ENCODE measurements at regions not wholly inside any gene's neighbourhood (a gene's known extent, or its start where the extent isn't known, plus 50 kb on each side); places are given as distances from the start of the nearest gene placed in this dataset.

DNA sequence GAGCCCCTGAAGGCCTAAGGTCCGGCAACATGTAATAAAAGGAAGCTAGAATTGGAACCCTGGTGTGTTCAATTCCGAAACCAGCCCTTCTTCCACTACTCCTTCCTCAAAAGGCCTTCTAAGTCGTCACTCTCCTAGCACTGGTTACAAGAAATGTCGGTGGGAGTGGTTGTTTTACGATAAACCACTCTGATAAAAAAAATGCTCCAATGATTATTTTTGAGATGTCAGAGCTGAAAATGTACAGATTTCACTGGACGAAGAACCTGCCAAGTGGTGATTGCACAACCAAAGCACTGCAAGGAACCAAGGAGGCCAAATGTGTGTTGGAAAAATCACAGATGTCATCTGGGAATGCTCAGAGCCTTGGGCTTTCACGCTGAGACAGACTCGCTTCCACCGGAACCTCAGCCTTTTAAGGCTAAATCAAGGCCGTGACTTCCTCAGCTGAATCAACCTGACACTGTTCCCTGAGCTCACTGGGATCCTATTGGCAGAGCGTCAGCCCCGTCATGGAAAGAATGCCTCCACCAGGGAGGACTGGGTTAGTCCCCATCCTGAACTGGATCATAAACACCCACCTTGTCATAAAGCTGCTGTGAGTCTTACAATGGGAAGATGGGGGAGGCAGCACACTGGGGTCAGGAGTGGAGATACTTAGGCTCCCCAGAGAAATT lies 108.1 kb upstream of the THBS1 start:
- Mint-ChIP-seq H3K27me3 (ENCODE audit: low read depth) (no peaks in the 10 kb centered on the region), H3K27ac (peak overlapping the region; percentile 93 to 97 (median 94)), H3K9me3 (peaks cover 5% of the 10 kb centered on the region), H3K4me3 (peak overlapping the region in 2 of 3 experiments; percentile 6 to 10), H3K36me3 (ENCODE audit: low read depth) (no peaks in the 10 kb centered on the region), H3K4me1 (peaks cover 45% of the 10 kb centered on the region)
- no peak for TF ChIP-seq CTCF (IDR thresholded peaks at IDR 0.05; ENCODE audit: unreplicated experiment in 3 of 3)

DNA sequence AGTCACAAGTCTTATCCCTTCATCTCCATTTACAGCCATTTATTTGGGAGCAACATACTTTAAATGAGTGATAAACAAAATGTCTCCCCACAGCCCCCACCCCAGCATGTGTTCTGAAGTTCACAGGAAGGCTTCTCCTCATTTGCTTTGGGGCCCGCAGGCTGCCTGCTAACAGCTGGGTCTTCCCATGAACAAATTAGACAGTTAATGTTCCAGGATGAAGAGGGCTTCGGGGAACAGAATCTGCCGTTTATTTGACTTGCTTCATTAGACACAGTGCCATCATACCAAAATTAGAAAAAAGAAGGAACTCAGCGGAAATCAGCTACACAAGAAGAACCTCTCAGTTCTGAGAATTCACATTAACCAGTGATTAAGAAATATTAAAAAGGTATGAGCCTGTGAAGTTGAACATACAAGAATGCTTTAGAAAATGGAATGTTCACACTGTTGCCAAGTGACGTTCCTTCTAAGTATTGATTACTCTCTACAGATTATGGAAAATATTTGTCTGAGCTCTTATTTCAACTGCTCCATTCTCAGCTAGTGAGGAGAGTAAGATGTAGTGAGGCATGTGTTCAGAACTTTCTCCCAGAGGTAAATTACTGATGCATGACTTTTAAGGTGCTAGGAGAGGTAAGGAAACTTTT lies 107.5 kb upstream of the THBS1 start:
- Mint-ChIP-seq H3K36me3 (ENCODE audit: low read depth) (no peaks in the 10 kb centered on the region), H3K4me1 (peaks cover 43% of the 10 kb centered on the region), H3K9me3 (peaks cover 5% of the 10 kb centered on the region), H3K4me3 (peak overlapping the region in 1 of 3 experiments; percentile 10), H3K27ac (peak overlapping the region; percentile 93 to 97 (median 94)), H3K27me3 (ENCODE audit: low read depth) (peaks cover 2% of the 10 kb centered on the region)
- no peak for TF ChIP-seq CTCF (IDR thresholded peaks at IDR 0.05; ENCODE audit: unreplicated experiment in 3 of 3)

DNA sequence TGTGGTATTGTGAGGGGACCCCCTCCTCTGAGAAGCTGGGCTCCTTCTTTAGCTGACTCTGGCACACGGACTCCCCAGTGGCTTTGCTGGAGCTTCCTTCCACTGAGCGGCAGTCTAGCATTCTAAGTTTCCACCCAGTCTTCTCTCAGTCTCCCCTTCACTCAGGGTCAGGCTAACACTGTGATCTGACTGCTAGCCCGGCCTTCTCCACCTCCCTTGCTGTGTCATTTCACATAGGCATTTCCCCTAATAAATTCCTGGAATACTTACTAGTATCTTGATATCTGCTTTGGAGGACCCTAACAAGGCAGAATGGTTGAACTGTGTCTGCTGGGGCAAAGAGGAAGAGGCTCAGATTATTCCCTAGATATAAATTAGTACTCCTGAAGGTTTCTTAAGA lies 106.2 kb upstream of the THBS1 start:
- H3K4me1 Mint-ChIP-seq, result peaks cover 38% of the 10 kb centered on the region
- peaks cover 5% of the 10 kb centered on the region for H3K9me3 Mint-ChIP-seq
- no peak overlapping the region for H3K4me3 Mint-ChIP-seq
- TF ChIP-seq CTCF (IDR thresholded peaks at IDR 0.05; ENCODE audit: unreplicated experiment in 3 of 3), result no peak
- peaks cover 4% of the 10 kb centered on the region for H3K27me3 Mint-ChIP-seq (ENCODE audit: low read depth)
- H3K36me3 Mint-ChIP-seq (ENCODE audit: low read depth), result no peaks in the 10 kb centered on the region
- peak overlapping the region in 1 of 3 experiments; percentile 16 for H3K27ac Mint-ChIP-seq

- no peak overlapping the region for H3K27ac Mint-ChIP-seq
- peaks cover 4% of the 10 kb centered on the region for H3K27me3 Mint-ChIP-seq (ENCODE audit: low read depth)
- no peaks in the 10 kb centered on the region for H3K36me3 Mint-ChIP-seq (ENCODE audit: low read depth)
- peaks cover 5% of the 10 kb centered on the region for H3K4me1 Mint-ChIP-seq
- TF ChIP-seq CTCF (IDR thresholded peaks at IDR 0.05; ENCODE audit: unreplicated experiment in 3 of 3), result no peak
- no peaks in the 10 kb centered on the region for H3K9me3 Mint-ChIP-seq
- no peak overlapping the region for H3K4me3 Mint-ChIP-seq
Observed at GRCh38 chr15:39478996-39479395, 101.9 kb upstream of the THBS1 start.

- no peak overlapping the region for H3K27ac Mint-ChIP-seq
- H3K4me3 Mint-ChIP-seq, result no peak overlapping the region
- H3K4me1 Mint-ChIP-seq, result peaks cover under 1% of the 10 kb centered on the region
- no peak for TF ChIP-seq CTCF (IDR thresholded peaks at IDR 0.05; ENCODE audit: unreplicated experiment in 3 of 3)
- H3K9me3 Mint-ChIP-seq, result peaks cover 6% of the 10 kb centered on the region
- H3K36me3 Mint-ChIP-seq (ENCODE audit: low read depth), result no peaks in the 10 kb centered on the region
- H3K27me3 Mint-ChIP-seq (ENCODE audit: low read depth), result peaks cover 4% of the 10 kb centered on the region
Observed at GRCh38 chr15:39479911-39480310, 101.0 kb upstream of the THBS1 start.

GRCh38 chr15:39482459-39482858 lies 98.4 kb upstream of the THBS1 start:
- peaks cover 6% of the 10 kb centered on the region for H3K9me3 Mint-ChIP-seq
- no peak for TF ChIP-seq CTCF (IDR thresholded peaks at IDR 0.05; ENCODE audit: unreplicated experiment in 3 of 3)
- peaks cover 3% of the 10 kb centered on the region for H3K4me1 Mint-ChIP-seq
- no peaks in the 10 kb centered on the region for H3K36me3 Mint-ChIP-seq (ENCODE audit: low read depth)
- H3K4me3 Mint-ChIP-seq, result no peak overlapping the region
- no peak overlapping the region for H3K27ac Mint-ChIP-seq
- H3K27me3 Mint-ChIP-seq (ENCODE audit: low read depth), result peaks cover 4% of the 10 kb centered on the region
